ENCODE measurements at regions not wholly inside any gene's neighbourhood (a gene's known extent, or its start where the extent isn't known, plus 50 kb on each side); places are given as distances from the start of the nearest gene placed in this dataset.

DNA sequence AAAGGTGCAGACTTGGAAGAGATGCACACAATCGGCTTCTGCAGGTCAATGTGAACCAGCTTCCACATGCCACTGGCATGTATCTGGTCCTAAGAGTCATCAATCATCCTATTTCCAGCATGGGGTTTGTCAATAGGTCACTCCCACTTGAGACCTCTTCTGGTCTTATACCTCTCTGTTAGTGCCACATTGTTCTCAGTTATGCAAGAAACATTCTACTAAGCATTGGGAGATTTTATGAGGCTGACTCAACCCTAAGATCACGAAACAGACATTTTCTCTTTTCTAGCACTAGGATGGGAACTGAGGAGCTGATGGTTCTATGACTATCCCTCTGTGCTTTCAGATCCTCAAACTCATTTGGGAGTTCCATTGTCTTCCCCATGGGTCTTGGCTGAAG is 581.5 kb upstream of the KLF12 start:
- TF ChIP-seq, protein P1, sequence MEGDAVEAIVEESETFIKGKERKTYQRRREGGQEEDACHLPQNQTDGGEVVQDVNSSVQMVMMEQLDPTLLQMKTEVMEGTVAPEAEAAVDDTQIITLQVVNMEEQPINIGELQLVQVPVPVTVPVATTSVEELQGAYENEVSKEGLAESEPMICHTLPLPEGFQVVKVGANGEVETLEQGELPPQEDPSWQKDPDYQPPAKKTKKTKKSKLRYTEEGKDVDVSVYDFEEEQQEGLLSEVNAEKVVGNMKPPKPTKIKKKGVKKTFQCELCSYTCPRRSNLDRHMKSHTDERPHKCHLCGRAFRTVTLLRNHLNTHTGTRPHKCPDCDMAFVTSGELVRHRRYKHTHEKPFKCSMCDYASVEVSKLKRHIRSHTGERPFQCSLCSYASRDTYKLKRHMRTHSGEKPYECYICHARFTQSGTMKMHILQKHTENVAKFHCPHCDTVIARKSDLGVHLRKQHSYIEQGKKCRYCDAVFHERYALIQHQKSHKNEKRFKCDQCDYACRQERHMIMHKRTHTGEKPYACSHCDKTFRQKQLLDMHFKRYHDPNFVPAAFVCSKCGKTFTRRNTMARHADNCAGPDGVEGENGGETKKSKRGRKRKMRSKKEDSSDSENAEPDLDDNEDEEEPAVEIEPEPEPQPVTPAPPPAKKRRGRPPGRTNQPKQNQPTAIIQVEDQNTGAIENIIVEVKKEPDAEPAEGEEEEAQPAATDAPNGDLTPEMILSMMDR (conservative IDR thresholded peaks at IDR 0.05; ENCODE audit: low read depth in 2 of 2) = no peak
- TF ChIP-seq EZH2phosphoT487 (IDR thresholded peaks at IDR 0.05; ENCODE audit: unreplicated experiment) (no peak), EZH2 (IDR thresholded peaks at IDR 0.05; ENCODE audit: low read depth, unreplicated experiment) (no peak), JUNB (IDR thresholded peaks at IDR 0.05; ENCODE audit: unreplicated experiment) (no peak), ZNF331 (CRISPR knock-in tag; IDR thresholded peaks at IDR 0.05; ENCODE audit: low read depth) (no peak), POLR2AphosphoS5 (IDR thresholded peaks at IDR 0.05; ENCODE audit: low read depth) (no peak), CREB1 (CRISPR knock-in tag; IDR thresholded peaks at IDR 0.05; ENCODE audit: low read depth) (no peak)
- TF ChIP-seq, protein P2, sequence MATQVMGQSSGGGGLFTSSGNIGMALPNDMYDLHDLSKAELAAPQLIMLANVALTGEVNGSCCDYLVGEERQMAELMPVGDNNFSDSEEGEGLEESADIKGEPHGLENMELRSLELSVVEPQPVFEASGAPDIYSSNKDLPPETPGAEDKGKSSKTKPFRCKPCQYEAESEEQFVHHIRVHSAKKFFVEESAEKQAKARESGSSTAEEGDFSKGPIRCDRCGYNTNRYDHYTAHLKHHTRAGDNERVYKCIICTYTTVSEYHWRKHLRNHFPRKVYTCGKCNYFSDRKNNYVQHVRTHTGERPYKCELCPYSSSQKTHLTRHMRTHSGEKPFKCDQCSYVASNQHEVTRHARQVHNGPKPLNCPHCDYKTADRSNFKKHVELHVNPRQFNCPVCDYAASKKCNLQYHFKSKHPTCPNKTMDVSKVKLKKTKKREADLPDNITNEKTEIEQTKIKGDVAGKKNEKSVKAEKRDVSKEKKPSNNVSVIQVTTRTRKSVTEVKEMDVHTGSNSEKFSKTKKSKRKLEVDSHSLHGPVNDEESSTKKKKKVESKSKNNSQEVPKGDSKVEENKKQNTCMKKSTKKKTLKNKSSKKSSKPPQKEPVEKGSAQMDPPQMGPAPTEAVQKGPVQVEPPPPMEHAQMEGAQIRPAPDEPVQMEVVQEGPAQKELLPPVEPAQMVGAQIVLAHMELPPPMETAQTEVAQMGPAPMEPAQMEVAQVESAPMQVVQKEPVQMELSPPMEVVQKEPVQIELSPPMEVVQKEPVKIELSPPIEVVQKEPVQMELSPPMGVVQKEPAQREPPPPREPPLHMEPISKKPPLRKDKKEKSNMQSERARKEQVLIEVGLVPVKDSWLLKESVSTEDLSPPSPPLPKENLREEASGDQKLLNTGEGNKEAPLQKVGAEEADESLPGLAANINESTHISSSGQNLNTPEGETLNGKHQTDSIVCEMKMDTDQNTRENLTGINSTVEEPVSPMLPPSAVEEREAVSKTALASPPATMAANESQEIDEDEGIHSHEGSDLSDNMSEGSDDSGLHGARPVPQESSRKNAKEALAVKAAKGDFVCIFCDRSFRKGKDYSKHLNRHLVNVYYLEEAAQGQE (IDR thresholded peaks at IDR 0.05; ENCODE audit: unreplicated experiment) = no peak
- TF ChIP-seq, protein P3, sequence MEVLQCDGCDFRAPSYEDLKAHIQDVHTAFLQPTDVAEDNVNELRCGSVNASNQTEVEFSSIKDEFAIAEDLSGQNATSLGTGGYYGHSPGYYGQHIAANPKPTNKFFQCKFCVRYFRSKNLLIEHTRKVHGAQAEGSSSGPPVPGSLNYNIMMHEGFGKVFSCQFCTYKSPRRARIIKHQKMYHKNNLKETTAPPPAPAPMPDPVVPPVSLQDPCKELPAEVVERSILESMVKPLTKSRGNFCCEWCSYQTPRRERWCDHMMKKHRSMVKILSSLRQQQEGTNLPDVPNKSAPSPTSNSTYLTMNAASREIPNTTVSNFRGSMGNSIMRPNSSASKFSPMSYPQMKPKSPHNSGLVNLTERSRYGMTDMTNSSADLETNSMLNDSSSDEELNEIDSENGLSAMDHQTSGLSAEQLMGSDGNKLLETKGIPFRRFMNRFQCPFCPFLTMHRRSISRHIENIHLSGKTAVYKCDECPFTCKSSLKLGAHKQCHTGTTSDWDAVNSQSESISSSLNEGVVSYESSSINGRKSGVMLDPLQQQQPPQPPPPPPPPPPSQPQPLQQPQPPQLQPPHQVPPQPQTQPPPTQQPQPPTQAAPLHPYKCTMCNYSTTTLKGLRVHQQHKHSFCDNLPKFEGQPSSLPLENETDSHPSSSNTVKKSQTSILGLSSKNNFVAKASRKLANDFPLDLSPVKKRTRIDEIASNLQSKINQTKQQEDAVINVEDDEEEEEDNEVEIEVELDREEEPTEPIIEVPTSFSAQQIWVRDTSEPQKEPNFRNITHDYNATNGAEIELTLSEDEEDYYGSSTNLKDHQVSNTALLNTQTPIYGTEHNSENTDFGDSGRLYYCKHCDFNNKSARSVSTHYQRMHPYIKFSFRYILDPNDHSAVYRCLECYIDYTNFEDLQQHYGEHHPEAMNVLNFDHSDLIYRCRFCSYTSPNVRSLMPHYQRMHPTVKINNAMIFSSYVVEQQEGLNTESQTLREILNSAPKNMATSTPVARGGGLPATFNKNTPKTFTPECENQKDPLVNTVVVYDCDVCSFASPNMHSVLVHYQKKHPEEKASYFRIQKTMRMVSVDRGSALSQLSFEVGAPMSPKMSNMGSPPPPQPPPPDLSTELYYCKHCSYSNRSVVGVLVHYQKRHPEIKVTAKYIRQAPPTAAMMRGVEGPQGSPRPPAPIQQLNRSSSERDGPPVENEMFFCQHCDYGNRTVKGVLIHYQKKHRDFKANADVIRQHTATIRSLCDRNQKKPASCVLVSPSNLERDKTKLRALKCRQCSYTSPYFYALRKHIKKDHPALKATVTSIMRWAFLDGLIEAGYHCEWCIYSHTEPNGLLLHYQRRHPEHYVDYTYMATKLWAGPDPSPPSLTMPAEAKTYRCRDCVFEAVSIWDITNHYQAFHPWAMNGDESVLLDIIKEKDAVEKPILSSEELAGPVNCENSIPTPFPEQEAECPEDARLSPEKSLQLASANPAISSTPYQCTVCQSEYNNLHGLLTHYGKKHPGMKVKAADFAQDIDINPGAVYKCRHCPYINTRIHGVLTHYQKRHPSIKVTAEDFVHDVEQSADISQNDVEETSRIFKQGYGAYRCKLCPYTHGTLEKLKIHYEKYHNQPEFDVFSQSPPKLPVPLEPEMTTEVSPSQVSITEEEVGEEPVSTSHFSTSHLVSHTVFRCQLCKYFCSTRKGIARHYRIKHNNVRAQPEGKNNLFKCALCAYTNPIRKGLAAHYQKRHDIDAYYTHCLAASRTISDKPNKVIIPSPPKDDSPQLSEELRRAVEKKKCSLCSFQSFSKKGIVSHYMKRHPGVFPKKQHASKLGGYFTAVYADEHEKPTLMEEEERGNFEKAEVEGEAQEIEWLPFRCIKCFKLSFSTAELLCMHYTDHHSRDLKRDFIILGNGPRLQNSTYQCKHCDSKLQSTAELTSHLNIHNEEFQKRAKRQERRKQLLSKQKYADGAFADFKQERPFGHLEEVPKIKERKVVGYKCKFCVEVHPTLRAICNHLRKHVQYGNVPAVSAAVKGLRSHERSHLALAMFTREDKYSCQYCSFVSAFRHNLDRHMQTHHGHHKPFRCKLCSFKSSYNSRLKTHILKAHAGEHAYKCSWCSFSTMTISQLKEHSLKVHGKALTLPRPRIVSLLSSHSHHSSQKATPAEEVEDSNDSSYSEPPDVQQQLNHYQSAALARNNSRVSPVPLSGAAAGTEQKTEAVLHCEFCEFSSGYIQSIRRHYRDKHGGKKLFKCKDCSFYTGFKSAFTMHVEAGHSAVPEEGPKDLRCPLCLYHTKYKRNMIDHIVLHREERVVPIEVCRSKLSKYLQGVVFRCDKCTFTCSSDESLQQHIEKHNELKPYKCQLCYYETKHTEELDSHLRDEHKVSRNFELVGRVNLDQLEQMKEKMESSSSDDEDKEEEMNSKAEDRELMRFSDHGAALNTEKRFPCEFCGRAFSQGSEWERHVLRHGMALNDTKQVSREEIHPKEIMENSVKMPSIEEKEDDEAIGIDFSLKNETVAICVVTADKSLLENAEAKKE (CRISPR knock-in tag; IDR thresholded peaks at IDR 0.05) = no peak
- TF ChIP-seq, protein P4, sequence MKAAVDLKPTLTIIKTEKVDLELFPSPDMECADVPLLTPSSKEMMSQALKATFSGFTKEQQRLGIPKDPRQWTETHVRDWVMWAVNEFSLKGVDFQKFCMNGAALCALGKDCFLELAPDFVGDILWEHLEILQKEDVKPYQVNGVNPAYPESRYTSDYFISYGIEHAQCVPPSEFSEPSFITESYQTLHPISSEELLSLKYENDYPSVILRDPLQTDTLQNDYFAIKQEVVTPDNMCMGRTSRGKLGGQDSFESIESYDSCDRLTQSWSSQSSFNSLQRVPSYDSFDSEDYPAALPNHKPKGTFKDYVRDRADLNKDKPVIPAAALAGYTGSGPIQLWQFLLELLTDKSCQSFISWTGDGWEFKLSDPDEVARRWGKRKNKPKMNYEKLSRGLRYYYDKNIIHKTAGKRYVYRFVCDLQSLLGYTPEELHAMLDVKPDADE (IDR thresholded peaks at IDR 0.05) = no peak
